Astrocyte (in vitro differentiated cells and primary cell): ENCODE measurements at regions not wholly inside any gene's neighbourhood (a gene's known extent, or its start where the extent isn't known, plus 50 kb on each side); places are given as distances from the start of the nearest gene placed in this dataset.

Source experiments
- EZH2 ChIP-seq: IDR thresholded peaks from 2 replicates; pipeline ENCODE4 v1.6.1; 2012; ENCODE audit warnings: mild to moderate bottlenecking, low read length, inconsistent platforms; ENCODE audit not compliant: insufficient read depth
- TF ChIP-seq, protein P1 (sequence below): IDR thresholded peaks from 2 replicates; pipeline ENCODE4 v1.5.1; 2011; ENCODE audit warnings: low read depth, mild to moderate bottlenecking, inconsistent platforms, low read length, moderate library complexity; ENCODE audit not compliant: insufficient read depth

DNA sequence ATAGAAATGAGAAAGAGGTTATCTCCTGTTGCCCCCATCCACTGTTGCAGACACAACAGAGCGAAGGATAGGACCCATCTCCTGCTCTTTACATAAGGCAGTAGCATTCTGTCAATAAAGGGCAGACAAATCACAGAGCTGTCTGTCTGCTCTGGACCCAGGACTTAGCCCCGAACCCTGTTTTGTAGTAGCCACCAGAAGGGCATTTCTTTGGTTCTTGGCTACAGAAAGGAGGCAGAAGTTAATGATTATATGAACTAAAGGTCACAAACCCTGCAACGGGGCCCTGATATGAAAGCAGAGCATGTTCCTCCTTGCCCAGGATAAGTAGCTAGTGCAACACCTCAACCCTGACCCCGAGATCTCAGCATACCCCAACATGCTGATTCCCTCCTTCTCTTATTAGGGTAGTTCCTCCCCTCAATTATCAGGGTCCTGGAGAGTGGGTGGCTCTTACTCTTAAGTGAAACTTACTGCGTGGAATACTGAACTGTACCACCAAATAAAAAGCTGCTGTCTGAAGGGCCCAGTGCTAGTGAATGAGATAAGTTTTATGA is 680.4 kb upstream of the SPRY2 start:
- TF ChIP-seq, protein P1, sequence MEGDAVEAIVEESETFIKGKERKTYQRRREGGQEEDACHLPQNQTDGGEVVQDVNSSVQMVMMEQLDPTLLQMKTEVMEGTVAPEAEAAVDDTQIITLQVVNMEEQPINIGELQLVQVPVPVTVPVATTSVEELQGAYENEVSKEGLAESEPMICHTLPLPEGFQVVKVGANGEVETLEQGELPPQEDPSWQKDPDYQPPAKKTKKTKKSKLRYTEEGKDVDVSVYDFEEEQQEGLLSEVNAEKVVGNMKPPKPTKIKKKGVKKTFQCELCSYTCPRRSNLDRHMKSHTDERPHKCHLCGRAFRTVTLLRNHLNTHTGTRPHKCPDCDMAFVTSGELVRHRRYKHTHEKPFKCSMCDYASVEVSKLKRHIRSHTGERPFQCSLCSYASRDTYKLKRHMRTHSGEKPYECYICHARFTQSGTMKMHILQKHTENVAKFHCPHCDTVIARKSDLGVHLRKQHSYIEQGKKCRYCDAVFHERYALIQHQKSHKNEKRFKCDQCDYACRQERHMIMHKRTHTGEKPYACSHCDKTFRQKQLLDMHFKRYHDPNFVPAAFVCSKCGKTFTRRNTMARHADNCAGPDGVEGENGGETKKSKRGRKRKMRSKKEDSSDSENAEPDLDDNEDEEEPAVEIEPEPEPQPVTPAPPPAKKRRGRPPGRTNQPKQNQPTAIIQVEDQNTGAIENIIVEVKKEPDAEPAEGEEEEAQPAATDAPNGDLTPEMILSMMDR: no peak
- TF ChIP-seq EZH2: no peak
